IMR-90 (cell line): ENCODE measurements at regions not wholly inside any gene's neighbourhood (a gene's known extent, or its start where the extent isn't known, plus 50 kb on each side); places are given as distances from the start of the nearest gene placed in this dataset.

Source experiments
- ATAC-seq: fragments of 200-7000 bp; cut with Tn5 transposase; 2 replicates; pipeline ENCODE4 v1.9.1; 2020; ENCODE audit warnings: low read depth, mild to moderate bottlenecking, moderate library complexity
- BruUV-seq: library from RNA; stranded (reverse); fragments of 400-500 nt; replicated peaks from 2 replicates; lab custom pipeline; 2021; lab: Mats Ljungman, UMichigan
- CTCF ChIA-PET: fragments of 300-600 bp; formaldehyde crosslinking; extraction: SDS; loops from one replicate; lab custom pipeline; 2021; ENCODE audit warnings: antibody characterized with exemption; lab: Yijun Ruan, JAX
- POLR2A ChIA-PET: fragments of 300-600 bp; sonication (Branson Sonifier 250); formaldehyde crosslinking; loops from one replicate; lab custom pipeline; 2022; ENCODE audit warnings: antibody characterized with exemption; ENCODE audit not compliant: unreplicated experiment; lab: Charles Lee
- DNase-seq: peaks from one replicate; pipeline ENCODE4 v3.0.0; 2013
- H2AFZ ChIP-seq: replicated peaks from 2 replicates; pipeline ENCODE3; 2013; ENCODE audit warnings: low read length, mild to moderate bottlenecking; ENCODE audit not compliant: poor library complexity
- H2AK5ac ChIP-seq: 2 replicates; pipeline ENCODE4 v1.6.1; 2013; ENCODE audit warnings: low read depth, low read length, inconsistent platforms
- H2AK9ac ChIP-seq: replicated peaks from 2 replicates; pipeline ENCODE3; 2013; ENCODE audit warnings: mild to moderate bottlenecking, low read depth, low read length, moderate library complexity; ENCODE audit not compliant: poor library complexity
- H2BK120ac ChIP-seq: 2 replicates; pipeline ENCODE4 v1.6.1; 2013; ENCODE audit warnings: low read depth, low read length, inconsistent platforms
- H2BK15ac ChIP-seq: 3 replicates; pipeline ENCODE4 v1.6.1; 2013; ENCODE audit warnings: low read depth, low read length, inconsistent platforms
- H2BK20ac ChIP-seq: 2 replicates; pipeline ENCODE4 v1.6.1; 2013; ENCODE audit warnings: low read depth, mild to moderate bottlenecking, inconsistent platforms, low read length, moderate library complexity
- H2BK5ac ChIP-seq: 2 replicates; pipeline ENCODE4 v1.6.1; 2013; ENCODE audit warnings: mild to moderate bottlenecking, low read depth, low read length, inconsistent platforms; ENCODE audit not compliant: poor library complexity, severe bottlenecking
- H3K14ac ChIP-seq: replicated peaks from 2 replicates; pipeline ENCODE4 v1.6.1; 2013; ENCODE audit warnings: low read depth, low read length, inconsistent platforms
- H3K18ac ChIP-seq: 2 replicates; pipeline ENCODE4 v1.6.1; 2013; ENCODE audit warnings: low read depth, low read length, control low read depth
- H3K23ac ChIP-seq: 2 replicates; pipeline ENCODE4 v1.6.1; 2013; ENCODE audit warnings: low read depth, low read length, inconsistent platforms
- H3K27ac ChIP-seq: 2 replicates; pipeline ENCODE4 v1.5.1; 2013; ENCODE audit warnings: mild to moderate bottlenecking, control low read depth, low read length; ENCODE audit not compliant: insufficient read depth
- H3K27me3 ChIP-seq: 2 replicates; pipeline ENCODE4 v1.6.1; 2013; ENCODE audit warnings: low read length; ENCODE audit not compliant: control insufficient read depth, insufficient read depth
- H3K36me3 ChIP-seq: 2 replicates; pipeline ENCODE4 v1.6.1; 2013; ENCODE audit warnings: low read length, mixed read lengths; ENCODE audit not compliant: control insufficient read depth, insufficient read depth
- H3K4ac ChIP-seq: 2 replicates; pipeline ENCODE4 v1.6.1; 2013; ENCODE audit warnings: low read depth, low read length, inconsistent platforms
- H3K4me1 ChIP-seq: 2 replicates; pipeline ENCODE4 v1.6.1; 2013; ENCODE audit warnings: low read length, mixed read lengths; ENCODE audit not compliant: control insufficient read depth, insufficient read depth
- H3K4me2 ChIP-seq: 2 replicates; pipeline ENCODE4 v1.6.1; 2013; ENCODE audit warnings: low read depth, mild to moderate bottlenecking, control low read depth, low read length, moderate library complexity
- H3K4me3 ChIP-seq: 2 replicates; pipeline ENCODE4 v1.5.1; 2013; ENCODE audit warnings: low read depth, mild to moderate bottlenecking, control low read depth, low read length, moderate library complexity; ENCODE audit not compliant: insufficient read depth
- H3K56ac ChIP-seq: 2 replicates; pipeline ENCODE4 v1.6.1; 2013; ENCODE audit warnings: low read length, inconsistent platforms; ENCODE audit not compliant: insufficient read depth; ENCODE audit errors: extremely low read depth
- H3K79me1 ChIP-seq, 2 experiments: 2 replicates each; pipeline ENCODE4 v1.6.1; 2013; ENCODE audit warnings: low read length in 2 of 2, inconsistent platforms in 1 of 2, low read depth in 1 of 2
- H3K9ac ChIP-seq: 2 replicates; pipeline ENCODE4 v1.6.1; 2013; ENCODE audit warnings: low read depth, low read length, control low read depth
- H3K9me1 ChIP-seq: 2 replicates; pipeline ENCODE4 v1.6.1; 2013; ENCODE audit warnings: low read length, inconsistent platforms; ENCODE audit not compliant: insufficient read depth
- H3K9me3 ChIP-seq: 2 replicates; pipeline ENCODE4 v1.6.1; 2013; ENCODE audit warnings: low read length; ENCODE audit not compliant: control insufficient read depth, insufficient read depth
- H4K20me1 ChIP-seq: 2 replicates; pipeline ENCODE4 v1.6.1; 2013; ENCODE audit warnings: low read length, inconsistent platforms; ENCODE audit not compliant: insufficient read depth
- H4K5ac ChIP-seq: 2 replicates; pipeline ENCODE4 v1.6.1; 2013; ENCODE audit warnings: mild to moderate bottlenecking, low read depth, low read length, control low read depth
- H4K8ac ChIP-seq, 2 experiments: 2 replicates each; pipeline ENCODE4 v1.6.1; 2013; ENCODE audit warnings: low read depth in 2 of 2, low read length in 2 of 2, control low read depth in 1 of 2, inconsistent platforms in 1 of 2
- H4K91ac ChIP-seq: 2 replicates; pipeline ENCODE4 v1.6.1; 2013; ENCODE audit warnings: low read depth, low read length, inconsistent platforms; ENCODE audit not compliant: insufficient read depth
- BHLHE40 ChIP-seq: fragments of 150-350 bp; IDR thresholded peaks from 2 replicates; pipeline ENCODE4 v1.6.1; 2016; ENCODE audit warnings: mild to moderate bottlenecking, low read depth, low read length
- CEBPB ChIP-seq: IDR thresholded peaks from 2 replicates; pipeline ENCODE4 v1.6.1; 2012; ENCODE audit warnings: low read depth, low read length, improper control_type of control experiment
- CTCF ChIP-seq: conservative IDR thresholded peaks from 2 replicates; pipeline ENCODE4 v1.5.1; 2012; ENCODE audit warnings: mild to moderate bottlenecking, low read depth, low read length, improper control_type of control experiment
- FOS ChIP-seq: fragments of 150-350 bp; IDR thresholded peaks from 2 replicates; pipeline ENCODE4 v1.6.1; 2016; ENCODE audit warnings: low read depth, low read length
- MAZ ChIP-seq: IDR thresholded peaks from 2 replicates; pipeline ENCODE4 v1.6.1; 2012; ENCODE audit warnings: low read depth, mild to moderate bottlenecking, low read length, improper control_type of control experiment, moderate library complexity, borderline replicate concordance
- NFE2L2 ChIP-seq: fragments of 150-350 bp; IDR thresholded peaks from 2 replicates; pipeline ENCODE4 v1.6.1; 2016; ENCODE audit warnings: low read depth, mild to moderate bottlenecking, low read length
- POLR2A ChIP-seq: IDR thresholded peaks from 2 replicates; pipeline ENCODE4 v1.6.1; 2012; ENCODE audit warnings: mild to moderate bottlenecking, low read depth, low read length
- RAD21 ChIP-seq: IDR thresholded peaks from 2 replicates; pipeline ENCODE4 v1.6.1; 2012; ENCODE audit warnings: low read length, improper control_type of control experiment
- RCOR1 ChIP-seq: IDR thresholded peaks from 2 replicates; pipeline ENCODE4 v1.6.1; 2012; ENCODE audit warnings: mild to moderate bottlenecking, low read length, improper control_type of control experiment; ENCODE audit not compliant: insufficient replicate concordance
- RFX5 ChIP-seq: IDR thresholded peaks from 2 replicates; pipeline ENCODE4 v1.8.0; 2012; ENCODE audit warnings: low read depth, mild to moderate bottlenecking, low read length, moderate library complexity
- SMC3 ChIP-seq: fragments of 150-350 bp; IDR thresholded peaks from 2 replicates; pipeline ENCODE4 v1.6.1; 2016; ENCODE audit warnings: low read depth, mild to moderate bottlenecking, antibody characterized with exemption, low read length, moderate library complexity
- USF2 ChIP-seq: fragments of 150-350 bp; IDR thresholded peaks from 2 replicates; pipeline ENCODE4 v1.6.1; 2017; ENCODE audit warnings: mild to moderate bottlenecking, antibody characterized with exemption, low read length, low read depth
- WGBS, 2 experiments: methylation state at CpG; one replicate each; pipeline versions ENCODE4 v1.1.5 to v1.1.7; 2013; ENCODE audit warnings: missing lambda C conversion rate in 2 of 2; ENCODE audit not compliant: insufficient read length in 1 of 2; ENCODE audit errors: extremely low coverage in 2 of 2; 5-methylcytosine and 5-hydroxymethylcytosine counted together
- dilution Hi-C: fragments of 300-500 bp; cut with HindIII; formaldehyde crosslinking; loops from one replicate; pipeline ENCODE4 v1.14.3; 2018; ENCODE audit warnings: low sequenced_read_pairs; ENCODE audit not compliant: unreplicated experiment
- in situ Hi-C: fragments of 300-500 bp; cut with MboI; formaldehyde crosslinking; loops from 3 replicates; pipeline ENCODE4 v1.14.3; 2019; ENCODE audit warnings: low sequenced_read_pairs, inconsistent platforms, mixed read lengths
- intact Hi-C: fragments of 100-400 bp; cut with micrococcal nuclease; formaldehyde crosslinking; loops from 2 replicates; pipeline ENCODE4 v1.10.0; 2022
- TF ChIP-seq, protein P1 (sequence below): fragments of 150-350 bp; IDR thresholded peaks from 2 replicates; pipeline ENCODE4 v1.6.1; 2016; ENCODE audit warnings: low read depth, mild to moderate bottlenecking, low read length, moderate library complexity, borderline replicate concordance

DNA sequence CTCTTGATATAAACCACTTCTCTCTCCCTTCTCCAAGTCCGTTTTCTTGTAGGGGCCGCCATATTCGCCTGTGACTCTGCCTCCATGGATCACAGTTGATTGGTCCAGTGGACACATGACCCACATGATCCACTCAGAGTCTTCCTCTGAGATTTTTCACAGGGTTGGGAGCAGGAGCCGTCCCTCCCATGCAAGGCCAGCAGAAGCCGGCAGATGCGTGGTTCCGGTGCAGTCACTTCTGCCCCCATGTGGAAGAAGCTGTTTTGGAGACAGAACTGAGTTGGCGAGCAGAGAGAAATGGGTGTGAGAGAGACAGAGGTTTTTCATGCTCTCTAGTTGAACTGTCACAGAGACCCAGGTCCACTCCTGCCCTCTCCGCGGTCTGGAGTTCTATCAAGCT lies 83.3 kb downstream of the C16orf95 start:
- peak; percentile 70 for ATAC-seq
- peak; percentile 53 for DNase-seq
- no TSS peak for BruUV-seq
- H3K27ac ChIP-seq: no peak overlapping the region
- H4K20me1 ChIP-seq: no peaks in the 10 kb centered on the region
- intact Hi-C loops (no loop called here), dilution Hi-C loops (no loop called here), in situ Hi-C loops (no loop called here)
- no peak overlapping the region for H2BK15ac ChIP-seq
- H3K9me1 ChIP-seq: peaks cover 1% of the 10 kb centered on the region; the same call in 1 of the 2 replicates
- H3K4ac ChIP-seq: no peak overlapping the region
- no peak overlapping the region for H2BK20ac ChIP-seq
- no peak overlapping the region for H3K14ac ChIP-seq
- ChIA-PET CTCF (interaction anchor here (0.7 to 1.2 kb wide), 3 partner anchors 33 to 752 kb away, joined by 3 read pairs; no protein-coding TSS in a partner anchor), POLR2A (no interaction called here)
- H4K8ac ChIP-seq: 0 out of 4 replicates have a peak overlapping the region, but pooled peaks of 1 of the 2 experiments have one; percentile 5
- no peak overlapping the region for H3K23ac ChIP-seq
- H3K18ac ChIP-seq: no peak overlapping the region
- no peak overlapping the region for H2AK9ac ChIP-seq
- peaks cover 6% of the 10 kb centered on the region for H3K9me3 ChIP-seq
- H4K5ac ChIP-seq: no peak overlapping the region
- no peak overlapping the region for H2BK5ac ChIP-seq
- H2BK120ac ChIP-seq: no peak overlapping the region
- no peak overlapping the region for H3K4me3 ChIP-seq
- H3K27me3 ChIP-seq: peaks cover 14% of the 10 kb centered on the region
- no peaks in the 10 kb centered on the region for H3K79me1 ChIP-seq
- WGBS, 2 experiments: 54% methylated on average over 6 of the region's 10 CpGs; no CpG with 5 or more reads in 1 of the 2 experiments
- H3K4me1 ChIP-seq: no peaks in the 10 kb centered on the region
- H3K9ac ChIP-seq: no peak overlapping the region
- no peak overlapping the region for H3K56ac ChIP-seq
- no peaks in the 10 kb centered on the region for H3K36me3 ChIP-seq
- TF ChIP-seq POLR2A: no peak
- TF ChIP-seq RCOR1: no peak
- TF ChIP-seq CTCF: peak; percentile 50
- TF ChIP-seq MAZ: no peak
- peak; percentile 58 for TF ChIP-seq SMC3
- no peak for TF ChIP-seq BHLHE40
- TF ChIP-seq CEBPB: no peak
- no peak for TF ChIP-seq FOS
- peak; percentile 76 for TF ChIP-seq USF2
- TF ChIP-seq RFX5: no peak
- peak; percentile 62 for TF ChIP-seq RAD21
- TF ChIP-seq NFE2L2: no peak
- TF ChIP-seq, protein P1, sequence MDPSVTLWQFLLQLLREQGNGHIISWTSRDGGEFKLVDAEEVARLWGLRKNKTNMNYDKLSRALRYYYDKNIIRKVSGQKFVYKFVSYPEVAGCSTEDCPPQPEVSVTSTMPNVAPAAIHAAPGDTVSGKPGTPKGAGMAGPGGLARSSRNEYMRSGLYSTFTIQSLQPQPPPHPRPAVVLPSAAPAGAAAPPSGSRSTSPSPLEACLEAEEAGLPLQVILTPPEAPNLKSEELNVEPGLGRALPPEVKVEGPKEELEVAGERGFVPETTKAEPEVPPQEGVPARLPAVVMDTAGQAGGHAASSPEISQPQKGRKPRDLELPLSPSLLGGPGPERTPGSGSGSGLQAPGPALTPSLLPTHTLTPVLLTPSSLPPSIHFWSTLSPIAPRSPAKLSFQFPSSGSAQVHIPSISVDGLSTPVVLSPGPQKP: no peak
- no peak overlapping the region for H2AK5ac ChIP-seq
- H4K91ac ChIP-seq: no peak overlapping the region
- no peak overlapping the region for H3K4me2 ChIP-seq
- no peak overlapping the region for H2AFZ ChIP-seq
